ENCODE measurements at regions not wholly inside any gene's neighbourhood (a gene's known extent, or its start where the extent isn't known, plus 50 kb on each side); places are given as distances from the start of the nearest gene placed in this dataset.
A peak's percentile ranks its signal among the peaks of the same experiment; 100 is the strongest.

DNA sequence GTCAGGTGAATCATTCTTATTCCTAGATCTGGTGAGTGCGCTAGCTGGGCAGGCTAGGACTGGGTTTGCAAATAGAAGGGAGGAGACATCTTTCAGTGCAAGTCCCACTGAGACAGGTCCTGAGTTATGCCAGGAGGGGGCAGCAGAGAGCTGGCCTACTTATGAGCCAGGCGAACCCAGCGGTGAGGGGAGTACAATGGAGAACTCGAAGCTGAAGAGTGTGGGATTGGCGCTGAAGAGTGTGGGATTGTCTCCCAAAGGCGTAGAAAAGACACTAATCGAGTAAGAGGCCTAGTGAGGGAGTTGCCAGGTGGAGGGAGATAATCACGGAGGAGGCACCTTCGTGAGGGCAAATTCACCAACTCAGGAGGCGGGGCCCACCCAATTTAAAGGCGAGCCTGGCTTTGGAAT is 91.7 kb upstream of the CXorf66 start (continued):
- TF ChIP-seq, protein P1, sequence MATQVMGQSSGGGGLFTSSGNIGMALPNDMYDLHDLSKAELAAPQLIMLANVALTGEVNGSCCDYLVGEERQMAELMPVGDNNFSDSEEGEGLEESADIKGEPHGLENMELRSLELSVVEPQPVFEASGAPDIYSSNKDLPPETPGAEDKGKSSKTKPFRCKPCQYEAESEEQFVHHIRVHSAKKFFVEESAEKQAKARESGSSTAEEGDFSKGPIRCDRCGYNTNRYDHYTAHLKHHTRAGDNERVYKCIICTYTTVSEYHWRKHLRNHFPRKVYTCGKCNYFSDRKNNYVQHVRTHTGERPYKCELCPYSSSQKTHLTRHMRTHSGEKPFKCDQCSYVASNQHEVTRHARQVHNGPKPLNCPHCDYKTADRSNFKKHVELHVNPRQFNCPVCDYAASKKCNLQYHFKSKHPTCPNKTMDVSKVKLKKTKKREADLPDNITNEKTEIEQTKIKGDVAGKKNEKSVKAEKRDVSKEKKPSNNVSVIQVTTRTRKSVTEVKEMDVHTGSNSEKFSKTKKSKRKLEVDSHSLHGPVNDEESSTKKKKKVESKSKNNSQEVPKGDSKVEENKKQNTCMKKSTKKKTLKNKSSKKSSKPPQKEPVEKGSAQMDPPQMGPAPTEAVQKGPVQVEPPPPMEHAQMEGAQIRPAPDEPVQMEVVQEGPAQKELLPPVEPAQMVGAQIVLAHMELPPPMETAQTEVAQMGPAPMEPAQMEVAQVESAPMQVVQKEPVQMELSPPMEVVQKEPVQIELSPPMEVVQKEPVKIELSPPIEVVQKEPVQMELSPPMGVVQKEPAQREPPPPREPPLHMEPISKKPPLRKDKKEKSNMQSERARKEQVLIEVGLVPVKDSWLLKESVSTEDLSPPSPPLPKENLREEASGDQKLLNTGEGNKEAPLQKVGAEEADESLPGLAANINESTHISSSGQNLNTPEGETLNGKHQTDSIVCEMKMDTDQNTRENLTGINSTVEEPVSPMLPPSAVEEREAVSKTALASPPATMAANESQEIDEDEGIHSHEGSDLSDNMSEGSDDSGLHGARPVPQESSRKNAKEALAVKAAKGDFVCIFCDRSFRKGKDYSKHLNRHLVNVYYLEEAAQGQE (IDR thresholded peaks at IDR 0.05; ENCODE audit: borderline replicate concordance), result peak; percentile 14; the same call in 1 of the 2 replicates
- TF ChIP-seq, protein P1 (CRISPR knock-in tag; IDR thresholded peaks at IDR 0.05; ENCODE audit: low read depth), result no peak
- TF ChIP-seq SMC3 (conservative IDR thresholded peaks at IDR 0.05; ENCODE audit: insufficient read depth, low read depth, low read length), result peak; percentile 63; the same call in 1 of the 2 replicates

- no TSS peak for BruUV-seq (replicated peaks)
- no peak overlapping the region for H2AFZ ChIP-seq (ENCODE audit: low read depth, low read length)
- ChIA-PET POLR2A (no interaction called here), CTCF (ENCODE audit: low intra/inter-chr PET ratio) (no interaction called here)
- FAIRE-seq, result no peak
- no peaks in the 10 kb centered on the region for H3K27me3 ChIP-seq (ENCODE audit: control insufficient read depth in 2 of 2, insufficient read depth in 2 of 2, low read length in 2 of 2)
- no peak for TF ChIP-seq RBM39 (optimal IDR thresholded peaks at IDR 0.05; ENCODE audit: low read depth, low read length)
- TF ChIP-seq HMGXB4 (CRISPR knock-in tag; IDR thresholded peaks at IDR 0.05), result no peak
- TF ChIP-seq CBX2 (IDR thresholded peaks at IDR 0.05; ENCODE audit: insufficient read depth, low read length, poor library complexity, severe bottlenecking), result no peak
- TF ChIP-seq DACH1 (IDR thresholded peaks at IDR 0.05; ENCODE audit: partially characterized antibody), result no peak
- WGBS (ENCODE audit: insufficient coverage, low coverage, missing lambda C conversion rate), result 0% methylated on average over 5 of the region's 5 CpGs
- no peak overlapping the region for H3K4me3 ChIP-seq
- H3K27ac ChIP-seq (ENCODE audit: extremely low read depth, low read depth, low read length), result no peak overlapping the region
- no peaks in the 10 kb centered on the region for H4K20me1 ChIP-seq (replicated peaks; ENCODE audit: control insufficient read depth, insufficient read depth, low read length)
- H3K4me2 ChIP-seq (ENCODE audit: insufficient read depth, low read length), result no peak overlapping the region
- no peaks in the 10 kb centered on the region; a peak in 1 of 5 replicates for H3K4me1 ChIP-seq (replicated peaks in 1 of 2; ENCODE audit: control insufficient read depth in 2 of 2, insufficient read depth in 2 of 2, low read length in 2 of 2)
- intact Hi-C loops (cut with micrococcal nuclease), result no loop called here
- in situ Hi-C loops (cut with MboI), result no loop called here
- no peaks in the 10 kb centered on the region for H3K9me1 ChIP-seq (ENCODE audit: control insufficient read depth, insufficient read depth, low read length)
- no peaks in the 10 kb centered on the region for H3K79me2 ChIP-seq (ENCODE audit: control insufficient read depth, insufficient read depth, low read length)
- no peaks in the 10 kb centered on the region for H3K9me3 ChIP-seq (replicated peaks; ENCODE audit: control insufficient read depth, insufficient read depth, low read depth, low read length)
- DNase-seq (ENCODE audit: extremely low read depth in 1 of 4, low spot score in 3 of 4), result no peak
- no peak overlapping the region for H3K9ac ChIP-seq (ENCODE audit: insufficient read depth in 1 of 2, low read depth in 2 of 2, low read length in 2 of 2)
- ATAC-seq, result no peak
- H3K36me3 ChIP-seq (ENCODE audit: control insufficient read depth, insufficient read depth, low read length), result no peaks in the 10 kb centered on the region
Observed at GRCh38 chrX:140053846-140054245, 88.5 kb upstream of the CXorf66 start.
